Adrenal gland (tissue), 5 donors: ENCODE measurements at regions not wholly inside any gene's neighbourhood (a gene's known extent, or its start where the extent isn't known, plus 50 kb on each side); places are given as distances from the start of the nearest gene placed in this dataset.

ENCODE experiments used
- POLR2A ChIP-seq, 2 donors: fragments of 450-650 bp; IDR thresholded peaks; one replicate each; pipeline ENCODE4 v1.6.1; 2017; ENCODE audit warnings: antibody characterized with exemption in 2 of 2, mild to moderate bottlenecking in 2 of 2, moderate library complexity in 1 of 2
- TF ChIP-seq, protein P1 (sequence below), 6 experiments: fragments of 450-650 bp in 4 of 6; fragments of 200-600 bp in 2 of 6; sonication (generic) in 1 of 6; IDR thresholded peaks; 1 replicate in 5 of 6; 2 replicates in 1 of 6; pipeline versions ENCODE4 v1.5.1 to v1.8.0; 2016 to 2021; ENCODE audit warnings: antibody characterized with exemption in 6 of 6, mild to moderate bottlenecking in 2 of 6, moderate library complexity in 1 of 6
- donor health status: DM: no; HTN: no; CAD: no.

DNA sequence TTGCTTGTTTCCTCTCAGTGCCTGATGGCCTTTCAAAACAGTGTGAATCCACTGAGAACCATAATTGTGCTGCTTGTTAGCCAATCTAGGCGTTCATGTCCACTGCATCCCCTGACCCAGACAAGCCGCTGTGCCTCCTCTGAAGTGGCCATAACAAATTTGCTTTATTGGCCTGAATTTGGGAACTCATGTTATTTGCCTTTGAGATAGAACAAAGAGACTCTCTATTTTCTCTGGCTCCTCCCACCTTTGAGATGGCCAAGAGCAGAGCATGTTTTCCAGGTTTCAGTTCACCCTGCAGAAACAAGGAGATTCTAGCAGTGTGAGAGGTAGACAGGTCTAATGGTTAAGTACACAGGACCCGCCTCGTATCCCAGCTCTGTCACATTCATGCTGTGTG lies 723.9 kb downstream of the MED13L start:
- TF ChIP-seq, protein P1, sequence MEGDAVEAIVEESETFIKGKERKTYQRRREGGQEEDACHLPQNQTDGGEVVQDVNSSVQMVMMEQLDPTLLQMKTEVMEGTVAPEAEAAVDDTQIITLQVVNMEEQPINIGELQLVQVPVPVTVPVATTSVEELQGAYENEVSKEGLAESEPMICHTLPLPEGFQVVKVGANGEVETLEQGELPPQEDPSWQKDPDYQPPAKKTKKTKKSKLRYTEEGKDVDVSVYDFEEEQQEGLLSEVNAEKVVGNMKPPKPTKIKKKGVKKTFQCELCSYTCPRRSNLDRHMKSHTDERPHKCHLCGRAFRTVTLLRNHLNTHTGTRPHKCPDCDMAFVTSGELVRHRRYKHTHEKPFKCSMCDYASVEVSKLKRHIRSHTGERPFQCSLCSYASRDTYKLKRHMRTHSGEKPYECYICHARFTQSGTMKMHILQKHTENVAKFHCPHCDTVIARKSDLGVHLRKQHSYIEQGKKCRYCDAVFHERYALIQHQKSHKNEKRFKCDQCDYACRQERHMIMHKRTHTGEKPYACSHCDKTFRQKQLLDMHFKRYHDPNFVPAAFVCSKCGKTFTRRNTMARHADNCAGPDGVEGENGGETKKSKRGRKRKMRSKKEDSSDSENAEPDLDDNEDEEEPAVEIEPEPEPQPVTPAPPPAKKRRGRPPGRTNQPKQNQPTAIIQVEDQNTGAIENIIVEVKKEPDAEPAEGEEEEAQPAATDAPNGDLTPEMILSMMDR (IDR thresholded peaks at IDR 0.05): no peak
- TF ChIP-seq POLR2A (IDR thresholded peaks at IDR 0.05): no peak
